Neural progenitor cell (in vitro differentiated cells): ENCODE measurements at regions not wholly inside any gene's neighbourhood (a gene's known extent, or its start where the extent isn't known, plus 50 kb on each side); places are given as distances from the start of the nearest gene placed in this dataset.

Experiments used
- DNase-seq: peaks from one replicate; pipeline ENCODE4 v3.0.0-alpha.2; 2016; ENCODE audit warnings: low spot score
- H2AFZ ChIP-seq: fragments of 200-600 bp; sonication (generic); replicated peaks from 2 replicates; pipeline ENCODE4 v1.6.1; 2016; ENCODE audit warnings: antibody characterized with exemption
- H3F3A ChIP-seq: fragments of 200-600 bp; sonication (generic); 2 replicates; pipeline ENCODE4 v1.6.1; 2016; ENCODE audit warnings: antibody characterized with exemption, low read depth
- H3K27ac ChIP-seq: fragments of 200-600 bp; sonication (generic); 2 replicates; pipeline ENCODE4 v1.5.1; 2016; ENCODE audit warnings: mild to moderate bottlenecking
- H3K27me3 ChIP-seq: fragments of 200-600 bp; sonication (generic); 2 replicates; pipeline ENCODE4 v1.6.1; 2016; ENCODE audit warnings: mild to moderate bottlenecking, moderate library complexity
- H3K36me3 ChIP-seq: fragments of 200-600 bp; sonication (generic); 2 replicates; pipeline ENCODE4 v1.5.1; 2016
- H3K4me1 ChIP-seq: fragments of 200-600 bp; sonication (generic); 2 replicates; pipeline ENCODE4 v1.6.1; 2016; ENCODE audit warnings: mixed run types
- H3K4me2 ChIP-seq: fragments of 200-600 bp; sonication (generic); 2 replicates; pipeline ENCODE4 v1.6.1; 2016
- H3K4me3 ChIP-seq: fragments of 200-600 bp; sonication (generic); 2 replicates; pipeline ENCODE4 v1.5.1; 2016
- H3K79me2 ChIP-seq: fragments of 200-600 bp; sonication (generic); 2 replicates; pipeline ENCODE4 v1.6.1; 2016; ENCODE audit warnings: low read depth
- H3K9ac ChIP-seq: fragments of 200-600 bp; sonication (generic); 2 replicates; pipeline ENCODE4 v1.6.1; 2016
- H3K9me3 ChIP-seq: fragments of 200-600 bp; sonication (generic); 2 replicates; pipeline ENCODE4 v1.5.1; 2016; ENCODE audit warnings: low read depth
- H4K20me1 ChIP-seq: fragments of 200-600 bp; sonication (generic); 2 replicates; pipeline ENCODE4 v1.6.1; 2016; ENCODE audit warnings: low read depth
- H3K27ac Mint-ChIP-seq: 3 replicates; pipeline ENCODE4 v1.8.0; 2021; ENCODE audit warnings: mixed read lengths
- H3K27me3 Mint-ChIP-seq: 2 replicates; pipeline ENCODE4 v1.8.0; 2022; ENCODE audit warnings: low read depth, mild to moderate bottlenecking, inconsistent platforms, moderate library complexity, mixed read lengths; ENCODE audit not compliant: insufficient read depth
- H3K36me3 Mint-ChIP-seq: 3 replicates; pipeline ENCODE4 v1.8.0; 2021; ENCODE audit warnings: mixed read lengths
- H3K4me1 Mint-ChIP-seq: 3 replicates; pipeline ENCODE4 v1.8.0; 2021; ENCODE audit warnings: mixed read lengths
- H3K4me3 Mint-ChIP-seq: 3 replicates; pipeline ENCODE4 v1.8.0; 2021; ENCODE audit warnings: mild to moderate bottlenecking, moderate library complexity, mixed read lengths
- H3K9me3 Mint-ChIP-seq: 3 replicates; pipeline ENCODE4 v1.8.0; 2020; ENCODE audit warnings: mixed read lengths
- EZH2 ChIP-seq: fragments of 200-600 bp; sonication (generic); IDR thresholded peaks from 2 replicates; pipeline ENCODE4 v1.6.1; 2017; ENCODE audit warnings: antibody characterized with exemption, mild to moderate bottlenecking, moderate library complexity
- EZH2phosphoT487 ChIP-seq: fragments of 200-600 bp; sonication (generic); IDR thresholded peaks from 2 replicates; pipeline ENCODE4 v1.6.1; 2017; ENCODE audit warnings: antibody characterized with exemption
- TF ChIP-seq, protein P1 (sequence below): fragments of 200-600 bp; sonication (generic); IDR thresholded peaks from 2 replicates; pipeline ENCODE4 v1.5.1; 2017; ENCODE audit warnings: antibody characterized with exemption, mild to moderate bottlenecking

DNA sequence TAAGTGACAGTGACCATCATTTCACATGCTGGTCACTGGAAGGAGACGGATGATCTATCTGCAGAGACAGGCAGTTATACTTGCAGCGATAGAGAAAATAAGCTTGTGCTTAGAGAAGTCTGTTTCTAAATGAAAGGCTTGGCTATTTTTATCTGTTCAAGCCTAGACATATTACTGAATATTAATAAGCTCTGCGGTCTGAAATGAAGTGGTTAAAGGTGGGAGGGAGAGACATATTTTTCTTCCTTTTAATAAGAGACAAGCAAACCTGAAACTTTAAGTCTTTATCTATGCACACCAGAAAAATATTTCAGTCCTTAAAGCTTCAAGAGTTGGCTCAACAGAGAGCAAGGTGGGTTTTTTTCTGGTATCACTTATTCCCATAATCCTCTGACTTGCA lies 99.0 kb downstream of the CD200R1L start:
- peaks cover 4% of the 10 kb centered on the region for H3K9me3 Mint-ChIP-seq
- Histone ChIP-seq H2AFZ (no peak overlapping the region), H3K4me1 (peaks cover 11% of the 10 kb centered on the region), H3K9me3 (no peaks in the 10 kb centered on the region), H3K36me3 (no peaks in the 10 kb centered on the region), H3K9ac (no peak overlapping the region), H3K4me3 (no peak overlapping the region), H3K27me3 (no peaks in the 10 kb centered on the region), H3K27ac (no peak overlapping the region), H3K4me2 (no peak overlapping the region), H3K79me2 (no peaks in the 10 kb centered on the region), H3F3A (peaks cover 4% of the 10 kb centered on the region), H4K20me1 (no peaks in the 10 kb centered on the region)
- no peaks in the 10 kb centered on the region for H3K36me3 Mint-ChIP-seq
- H3K27ac Mint-ChIP-seq = peak overlapping the region; percentile 58
- peaks cover 18% of the 10 kb centered on the region for H3K4me1 Mint-ChIP-seq
- H3K27me3 Mint-ChIP-seq = no peaks in the 10 kb centered on the region
- no peak for DNase-seq
- no peak overlapping the region for H3K4me3 Mint-ChIP-seq
- TF ChIP-seq, protein P1, sequence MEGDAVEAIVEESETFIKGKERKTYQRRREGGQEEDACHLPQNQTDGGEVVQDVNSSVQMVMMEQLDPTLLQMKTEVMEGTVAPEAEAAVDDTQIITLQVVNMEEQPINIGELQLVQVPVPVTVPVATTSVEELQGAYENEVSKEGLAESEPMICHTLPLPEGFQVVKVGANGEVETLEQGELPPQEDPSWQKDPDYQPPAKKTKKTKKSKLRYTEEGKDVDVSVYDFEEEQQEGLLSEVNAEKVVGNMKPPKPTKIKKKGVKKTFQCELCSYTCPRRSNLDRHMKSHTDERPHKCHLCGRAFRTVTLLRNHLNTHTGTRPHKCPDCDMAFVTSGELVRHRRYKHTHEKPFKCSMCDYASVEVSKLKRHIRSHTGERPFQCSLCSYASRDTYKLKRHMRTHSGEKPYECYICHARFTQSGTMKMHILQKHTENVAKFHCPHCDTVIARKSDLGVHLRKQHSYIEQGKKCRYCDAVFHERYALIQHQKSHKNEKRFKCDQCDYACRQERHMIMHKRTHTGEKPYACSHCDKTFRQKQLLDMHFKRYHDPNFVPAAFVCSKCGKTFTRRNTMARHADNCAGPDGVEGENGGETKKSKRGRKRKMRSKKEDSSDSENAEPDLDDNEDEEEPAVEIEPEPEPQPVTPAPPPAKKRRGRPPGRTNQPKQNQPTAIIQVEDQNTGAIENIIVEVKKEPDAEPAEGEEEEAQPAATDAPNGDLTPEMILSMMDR = no peak
- TF ChIP-seq EZH2 (no peak), EZH2phosphoT487 (no peak)

DNA sequence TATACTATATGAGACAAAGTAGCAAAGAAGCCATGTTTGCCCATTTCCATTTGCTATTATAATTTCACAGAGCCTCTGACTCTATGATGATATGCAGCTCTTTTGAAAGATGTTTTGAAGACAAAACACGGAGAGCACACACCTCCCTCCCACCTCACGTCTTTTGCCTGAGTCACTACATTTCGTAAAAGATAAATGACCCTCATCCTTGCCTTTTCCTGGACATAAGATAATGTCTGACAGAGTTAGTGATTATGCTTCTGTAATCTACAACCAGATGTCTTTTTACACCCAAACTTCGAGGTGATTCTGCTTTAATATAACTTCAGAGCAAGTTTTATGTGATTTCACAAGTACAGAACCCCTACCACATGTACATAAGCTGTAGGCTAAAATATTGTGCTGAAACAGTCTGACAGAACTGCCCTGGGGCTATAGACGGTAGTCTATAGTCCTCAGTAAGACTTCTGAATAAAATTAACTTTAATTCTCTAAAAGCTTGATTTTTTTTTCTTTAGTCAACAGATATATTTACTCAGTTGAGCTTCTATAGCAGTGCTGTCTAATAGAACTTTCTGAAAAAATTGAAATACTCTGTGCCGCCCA lies 99.9 kb downstream of the CD200R1L start:
- Histone ChIP-seq H3K4me1 (peaks cover 11% of the 10 kb centered on the region), H4K20me1 (no peaks in the 10 kb centered on the region), H3F3A (peaks cover 4% of the 10 kb centered on the region), H3K9me3 (no peaks in the 10 kb centered on the region), H3K27ac (no peak overlapping the region), H3K9ac (no peak overlapping the region), H3K36me3 (no peaks in the 10 kb centered on the region), H3K79me2 (no peaks in the 10 kb centered on the region), H2AFZ (no peak overlapping the region), H3K4me2 (no peak overlapping the region), H3K27me3 (no peaks in the 10 kb centered on the region), H3K4me3 (no peak overlapping the region)
- no peak overlapping the region for H3K27ac Mint-ChIP-seq
- H3K9me3 Mint-ChIP-seq = peaks cover 4% of the 10 kb centered on the region
- no peak for DNase-seq
- no peak overlapping the region for H3K4me3 Mint-ChIP-seq
- H3K36me3 Mint-ChIP-seq = no peaks in the 10 kb centered on the region
- H3K27me3 Mint-ChIP-seq = no peaks in the 10 kb centered on the region
- peaks cover 15% of the 10 kb centered on the region for H3K4me1 Mint-ChIP-seq
- no peak for TF ChIP-seq EZH2phosphoT487
- no peak for TF ChIP-seq EZH2
- TF ChIP-seq, protein P1 = no peak

DNA sequence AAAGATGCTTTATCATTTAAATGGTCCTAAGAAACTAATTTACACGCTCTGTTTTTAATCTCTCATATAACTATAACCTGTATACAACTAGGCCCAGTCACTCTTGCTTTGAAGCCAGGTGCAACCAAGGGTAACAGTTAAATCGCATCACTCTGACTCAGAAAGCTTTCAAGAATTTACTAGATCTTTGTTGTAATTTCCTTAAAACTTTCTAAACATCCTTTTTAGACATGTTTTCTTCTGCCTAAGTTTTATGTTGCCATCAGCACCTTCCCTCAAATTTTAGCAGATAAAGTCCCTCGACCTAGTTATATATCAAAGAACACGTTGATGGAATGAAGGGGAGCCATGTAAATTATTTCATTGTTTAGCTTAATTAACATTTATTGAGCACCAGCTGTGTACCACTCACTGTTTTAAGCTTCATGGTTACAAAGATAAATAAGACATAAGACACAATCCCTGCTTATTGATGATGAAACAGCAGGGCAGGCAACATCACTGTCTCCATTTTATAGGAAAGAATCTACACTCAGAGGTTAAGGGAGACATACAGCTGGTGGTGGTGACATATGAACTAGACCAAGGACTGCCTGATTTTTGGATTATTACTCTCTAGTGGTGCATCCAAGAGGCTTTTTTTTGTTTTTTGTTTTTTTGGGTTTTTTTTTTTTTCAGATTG lies 101.0 kb downstream of the CD200R1L start:
- H3F3A ChIP-seq = peaks cover 4% of the 10 kb centered on the region
- H3K9ac ChIP-seq = no peak overlapping the region
- Mint-ChIP-seq H3K4me3 (no peak overlapping the region), H3K36me3 (no peaks in the 10 kb centered on the region), H3K4me1 (peaks cover 15% of the 10 kb centered on the region), H3K27ac (no peak overlapping the region), H3K9me3 (peaks cover 4% of the 10 kb centered on the region), H3K27me3 (no peaks in the 10 kb centered on the region)
- no peak overlapping the region for H3K4me2 ChIP-seq
- H3K4me1 ChIP-seq = peaks cover 11% of the 10 kb centered on the region
- no peaks in the 10 kb centered on the region for H3K79me2 ChIP-seq
- no peak overlapping the region for H3K4me3 ChIP-seq
- H2AFZ ChIP-seq = no peak overlapping the region
- no peak for TF ChIP-seq EZH2
- TF ChIP-seq, protein P1 = no peak
- no peak for TF ChIP-seq EZH2phosphoT487
- no peaks in the 10 kb centered on the region for H3K9me3 ChIP-seq
- no peaks in the 10 kb centered on the region for H3K27me3 ChIP-seq
- no peaks in the 10 kb centered on the region for H4K20me1 ChIP-seq
- no peak for DNase-seq
- H3K36me3 ChIP-seq = no peaks in the 10 kb centered on the region
- no peak overlapping the region for H3K27ac ChIP-seq
